Duodenal mucosa (tissue), 2 donors: ENCODE measurements at regions not wholly inside any gene's neighbourhood (a gene's known extent, or its start where the extent isn't known, plus 50 kb on each side); places are given as distances from the start of the nearest gene placed in this dataset.

Experiments used
- H3K27ac ChIP-seq: one replicate; pipeline ENCODE4 v1.7.0; 2013; ENCODE audit warnings: low read depth, low read length
- H3K27me3 ChIP-seq, 2 donors: one replicate each; pipeline ENCODE4 v1.7.0; 2013; ENCODE audit warnings: low read length in 2 of 2, control low read depth in 1 of 2; ENCODE audit not compliant: insufficient read depth in 2 of 2, control insufficient read depth in 1 of 2
- H3K36me3 ChIP-seq, 2 donors: one replicate each; pipeline ENCODE4 v1.7.0; 2013; ENCODE audit warnings: low read length in 2 of 2, control low read depth in 1 of 2; ENCODE audit not compliant: insufficient read depth in 2 of 2, control insufficient read depth in 1 of 2
- H3K4me1 ChIP-seq, 2 donors: one replicate each; pipeline ENCODE4 v1.7.0; 2013; ENCODE audit warnings: low read length in 2 of 2, control low read depth in 1 of 2; ENCODE audit not compliant: insufficient read depth in 2 of 2, control insufficient read depth in 1 of 2
- H3K4me3 ChIP-seq, 2 donors: one replicate each; pipeline ENCODE4 v1.7.0; 2013; ENCODE audit warnings: low read length in 2 of 2, low read depth in 1 of 2
- H3K9ac ChIP-seq, 2 donors: one replicate each; pipeline ENCODE4 v1.7.0; 2013; ENCODE audit warnings: low read length in 2 of 2, low read depth in 1 of 2
- H3K9me3 ChIP-seq, 2 donors: one replicate each; pipeline ENCODE4 v1.7.0; 2013; ENCODE audit warnings: low read length in 2 of 2, control low read depth in 1 of 2; ENCODE audit not compliant: control insufficient read depth in 1 of 2

DNA sequence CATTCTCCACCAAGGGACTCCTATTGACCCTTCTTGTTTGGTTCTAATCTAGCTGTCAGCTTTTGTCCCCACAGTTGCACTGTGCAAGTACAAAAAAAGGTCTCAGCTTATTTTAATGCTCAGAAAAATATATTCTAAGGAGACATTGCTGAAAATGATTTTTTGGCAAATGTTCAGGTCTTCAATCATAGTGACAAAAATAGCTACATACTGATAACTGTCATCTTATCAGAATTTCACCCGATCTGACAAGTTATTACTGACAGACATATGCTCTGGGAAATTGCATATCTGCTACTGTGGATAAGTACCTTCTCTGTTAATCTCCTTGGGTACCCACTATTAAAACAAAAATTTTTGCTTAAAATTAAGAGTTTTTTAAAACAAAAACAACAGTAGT lies 263.6 kb downstream of the FLRT2 start:
- Histone ChIP-seq H3K27me3 (no peaks in the 10 kb centered on the region), H3K27ac (no peak overlapping the region), H3K36me3 (no peaks in the 10 kb centered on the region), H3K4me3 (no peak overlapping the region), H3K4me1 (no peaks in the 10 kb centered on the region), H3K9me3 (no peaks in the 10 kb centered on the region), H3K9ac (no peak overlapping the region)

DNA sequence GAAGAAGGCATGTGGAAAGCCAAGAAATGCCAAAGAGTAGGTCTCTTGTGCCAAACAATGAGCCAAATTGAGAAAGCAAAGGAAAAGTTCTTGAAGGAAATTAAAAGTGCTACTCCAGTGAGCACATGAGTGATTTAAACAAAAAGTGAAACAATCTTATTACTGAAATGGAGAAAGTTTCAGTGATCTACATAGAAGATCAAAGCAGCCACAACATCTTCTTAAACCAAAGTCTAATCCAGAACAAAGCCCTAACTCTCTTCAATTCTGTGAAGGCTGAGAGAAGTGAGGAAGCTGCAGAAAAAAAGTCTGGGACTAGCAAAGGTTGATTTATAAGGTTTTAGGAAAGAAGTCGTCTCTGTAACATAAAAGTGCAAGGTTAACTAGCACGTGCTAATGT lies 259.6 kb downstream of the FLRT2 start:
- H3K9ac ChIP-seq, result no peak overlapping the region
- no peak overlapping the region for H3K27ac ChIP-seq
- H3K4me1 ChIP-seq, result no peaks in the 10 kb centered on the region
- no peaks in the 10 kb centered on the region for H3K36me3 ChIP-seq
- no peaks in the 10 kb centered on the region for H3K27me3 ChIP-seq
- H3K9me3 ChIP-seq, result peaks cover 0 to 5% of the 10 kb centered on the region in 2 donors
- H3K4me3 ChIP-seq, result no peak overlapping the region

DNA sequence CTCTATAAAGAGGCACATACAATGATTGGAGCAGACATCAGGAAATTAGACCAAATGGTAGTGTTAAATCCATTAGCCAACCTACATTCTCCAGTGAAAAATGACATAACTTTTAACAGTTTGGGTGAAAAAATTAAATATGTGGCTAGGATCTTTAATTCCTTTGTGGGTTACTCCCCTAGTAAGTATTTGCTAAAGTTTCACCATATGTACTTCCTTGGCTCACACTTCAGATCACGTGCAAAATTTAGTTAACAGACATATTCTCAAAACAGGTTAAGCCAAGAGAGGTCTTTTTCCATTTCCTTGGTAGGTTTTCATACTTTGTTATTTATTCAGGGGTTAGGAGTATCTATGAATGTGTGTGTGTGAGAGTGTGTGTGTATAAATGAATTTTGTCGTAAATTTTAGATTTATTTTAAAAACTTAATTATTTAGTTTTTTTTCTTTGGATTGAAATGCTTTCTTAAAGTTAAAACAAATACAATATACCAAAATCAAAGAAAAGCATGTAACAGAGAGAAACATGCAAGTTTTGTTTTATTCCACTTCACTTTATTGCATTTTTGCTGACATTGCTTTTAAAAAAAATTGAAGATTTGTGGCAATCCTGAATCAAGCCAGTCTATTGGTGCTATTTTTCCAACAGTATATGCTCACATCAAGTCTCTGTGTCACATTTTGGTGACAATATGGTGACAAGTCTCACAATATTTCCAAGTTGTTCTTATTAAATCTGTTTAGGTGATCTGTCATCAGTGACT lies 258.7 kb downstream of the FLRT2 start:
- no peaks in the 10 kb centered on the region for H3K27me3 ChIP-seq
- H3K9ac ChIP-seq, result no peak overlapping the region
- no peak overlapping the region for H3K4me3 ChIP-seq
- no peaks in the 10 kb centered on the region for H3K36me3 ChIP-seq
- no peaks in the 10 kb centered on the region for H3K4me1 ChIP-seq
- no peak overlapping the region for H3K27ac ChIP-seq
- peaks cover 0 to 5% of the 10 kb centered on the region in 2 donors for H3K9me3 ChIP-seq

DNA sequence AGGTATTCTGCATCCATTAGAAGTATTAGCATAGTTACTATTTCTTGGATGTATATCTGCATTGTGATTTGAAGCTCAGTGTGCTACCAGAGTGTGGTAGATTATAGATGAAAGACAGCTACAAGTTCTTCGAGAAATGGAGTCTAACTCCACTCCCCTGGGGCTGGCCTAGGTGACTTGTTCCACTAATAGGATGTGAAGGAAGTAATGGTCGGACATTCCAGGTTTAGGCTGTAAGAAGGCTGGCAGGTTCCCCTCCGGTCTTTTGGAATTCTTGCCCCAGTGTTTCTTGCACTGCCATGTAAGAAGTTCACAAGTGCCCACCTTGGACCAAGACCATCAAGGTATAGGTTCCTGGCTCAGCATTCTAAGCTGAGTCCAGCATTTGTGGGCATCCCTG lies 236.4 kb downstream of the FLRT2 start:
- Histone ChIP-seq H3K27me3 (no peaks in the 10 kb centered on the region), H3K9me3 (peaks cover 7 to 11% of the 10 kb centered on the region in 2 donors), H3K9ac (no peak overlapping the region), H3K36me3 (no peaks in the 10 kb centered on the region), H3K4me1 (no peaks in the 10 kb centered on the region), H3K27ac (no peak overlapping the region), H3K4me3 (no peak overlapping the region)

DNA sequence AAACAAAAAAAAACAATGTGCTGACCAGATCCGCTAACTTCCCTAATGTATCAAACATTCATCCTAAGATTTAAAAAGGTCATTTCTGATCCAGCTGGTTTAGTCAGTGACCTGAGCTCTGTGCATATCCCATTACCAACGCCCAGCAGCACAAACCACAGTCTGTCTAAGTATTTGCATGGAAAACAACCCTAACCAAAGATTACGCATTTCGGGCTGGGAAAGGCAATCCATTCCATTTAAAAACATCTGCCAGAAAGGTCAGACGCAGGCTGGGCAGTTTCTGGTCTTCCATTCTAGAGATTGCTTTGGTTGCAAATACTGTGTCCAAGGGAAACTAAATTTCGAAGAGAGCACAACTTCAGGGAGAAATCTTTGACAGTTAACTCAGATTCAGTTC lies 234.9 kb downstream of the FLRT2 start:
- no peaks in the 10 kb centered on the region for H3K27me3 ChIP-seq
- no peak overlapping the region for H3K9ac ChIP-seq
- no peak overlapping the region for H3K27ac ChIP-seq
- H3K4me3 ChIP-seq, result no peak overlapping the region
- no peaks in the 10 kb centered on the region for H3K36me3 ChIP-seq
- H3K9me3 ChIP-seq, result peaks cover 9 to 18% of the 10 kb centered on the region in 2 donors
- H3K4me1 ChIP-seq, result no peaks in the 10 kb centered on the region

DNA sequence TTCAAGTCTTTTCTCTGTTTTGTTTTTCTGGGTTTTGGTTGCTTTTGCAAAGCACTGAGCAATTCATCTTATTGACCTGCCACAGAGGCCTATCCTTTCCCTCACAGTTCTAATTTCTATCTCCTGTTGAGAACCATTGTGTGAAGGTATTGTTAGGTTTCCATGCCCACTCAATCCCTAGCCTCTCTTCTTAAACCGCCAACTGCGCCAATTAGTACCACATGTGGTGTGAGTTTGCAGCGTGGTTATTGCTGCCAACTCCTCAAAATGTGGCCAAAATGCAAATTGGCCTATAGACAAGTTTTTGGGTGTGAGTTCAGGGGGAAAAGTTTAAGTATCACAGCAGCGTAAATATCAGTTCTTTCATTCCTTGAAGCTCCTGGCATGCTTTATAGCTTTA lies 232.6 kb downstream of the FLRT2 start:
- Histone ChIP-seq H3K27ac (no peak overlapping the region), H3K9ac (no peak overlapping the region), H3K27me3 (no peaks in the 10 kb centered on the region), H3K4me3 (no peak overlapping the region), H3K4me1 (no peaks in the 10 kb centered on the region), H3K9me3 (peaks cover 11 to 19% of the 10 kb centered on the region in 2 donors), H3K36me3 (no peaks in the 10 kb centered on the region)

DNA sequence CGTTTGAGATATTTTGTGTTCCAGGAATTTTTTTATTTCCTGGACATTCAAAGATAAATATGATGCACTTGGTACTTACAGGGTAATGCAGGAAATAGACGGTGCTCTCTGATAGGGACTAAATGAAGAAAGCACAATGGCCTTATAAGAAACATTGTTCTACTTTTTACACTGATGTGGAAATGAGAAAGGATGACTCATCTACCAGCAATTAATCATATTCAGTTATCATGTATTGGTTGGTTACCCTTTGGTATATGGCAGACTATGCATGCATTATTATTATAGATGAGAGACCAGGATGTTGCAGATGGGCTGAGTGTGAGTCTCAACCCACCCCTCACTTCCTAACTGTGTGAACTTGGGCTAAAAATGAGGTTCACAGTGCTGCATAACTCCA lies 222.2 kb downstream of the FLRT2 start:
- Histone ChIP-seq H3K27ac (no peak overlapping the region), H3K9ac (no peak overlapping the region)

DNA sequence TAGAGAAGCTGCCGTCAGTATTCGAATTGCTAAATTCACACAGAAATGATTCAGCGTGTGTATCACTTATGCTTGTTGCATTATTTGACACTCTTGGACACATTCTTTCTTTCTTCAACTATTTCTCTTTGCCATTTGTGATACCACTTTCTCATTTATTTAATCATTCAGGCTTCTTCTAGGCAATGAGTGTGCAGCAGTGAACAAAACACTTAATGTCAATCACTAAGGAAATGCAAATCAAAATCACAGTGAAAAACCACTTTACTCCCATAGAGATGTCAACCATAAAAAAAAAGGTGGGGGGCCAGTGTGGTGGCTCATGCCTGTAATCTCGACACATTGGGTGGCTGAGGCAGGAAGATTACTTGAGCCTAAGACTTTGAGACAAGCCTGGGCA lies 214.6 kb downstream of the FLRT2 start:
- H3K4me1 ChIP-seq, result no peaks in the 10 kb centered on the region
- H3K4me3 ChIP-seq, result no peak overlapping the region
- H3K9ac ChIP-seq, result no peak overlapping the region
- no peak overlapping the region for H3K27ac ChIP-seq
- H3K36me3 ChIP-seq, result no peaks in the 10 kb centered on the region
- peaks cover 7 to 11% of the 10 kb centered on the region in 2 donors for H3K9me3 ChIP-seq
- H3K27me3 ChIP-seq, result no peaks in the 10 kb centered on the region

More for the DNA sequence above, 222.2 kb downstream of the FLRT2 start:
- Histone ChIP-seq H3K4me3 (no peak overlapping the region), H3K27me3 (no peaks in the 10 kb centered on the region), H3K36me3 (no peaks in the 10 kb centered on the region), H3K9me3 (peaks cover 0 to 5% of the 10 kb centered on the region in 2 donors), H3K4me1 (no peaks in the 10 kb centered on the region)

DNA sequence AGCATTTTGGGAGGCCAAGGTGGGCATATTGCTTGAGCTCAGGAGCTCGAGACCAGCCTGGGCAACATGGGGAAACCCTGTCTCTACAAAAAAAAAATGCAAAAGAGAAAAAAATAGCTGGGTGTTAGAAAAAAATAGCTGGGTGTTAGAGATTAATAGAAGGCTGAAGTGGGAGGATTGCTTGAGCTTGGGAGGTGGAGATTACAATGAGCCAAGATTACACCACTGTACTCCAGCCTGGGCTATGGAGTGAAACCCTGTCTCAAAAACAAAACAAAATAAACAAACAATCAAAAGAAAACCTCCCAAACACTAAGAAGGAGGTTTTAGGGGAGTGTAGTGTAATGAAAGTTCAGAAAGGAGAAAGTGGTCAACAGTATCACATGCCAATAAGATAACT lies 202.1 kb downstream of the FLRT2 start:
- no peak overlapping the region for H3K27ac ChIP-seq
- no peaks in the 10 kb centered on the region for H3K27me3 ChIP-seq
- no peak overlapping the region for H3K9ac ChIP-seq
- H3K4me3 ChIP-seq, result no peak overlapping the region
- H3K36me3 ChIP-seq, result no peaks in the 10 kb centered on the region
- no peaks in the 10 kb centered on the region for H3K4me1 ChIP-seq
- H3K9me3 ChIP-seq, result no peaks in the 10 kb centered on the region

DNA sequence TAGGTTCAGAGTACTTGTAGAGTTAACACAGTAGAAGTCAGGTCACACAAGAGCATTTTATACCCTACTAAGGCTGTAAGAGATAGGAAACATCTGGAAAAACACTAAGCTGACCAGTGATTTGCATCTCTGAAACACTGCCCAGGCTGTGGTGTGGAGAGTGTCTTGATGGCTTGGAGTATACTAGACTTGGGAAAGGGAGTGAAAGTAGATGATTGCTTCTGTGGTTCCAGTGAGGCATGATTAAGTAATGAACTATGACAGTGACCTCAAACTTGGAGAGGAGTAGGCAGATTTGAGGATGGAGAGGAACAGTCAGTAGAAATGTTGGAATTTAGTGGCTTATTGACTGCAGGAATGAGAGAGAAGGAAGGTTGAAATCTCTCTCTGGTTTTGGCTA lies 201.2 kb downstream of the FLRT2 start:
- H3K27me3 ChIP-seq, result no peaks in the 10 kb centered on the region

More for the DNA sequence above, 201.2 kb downstream of the FLRT2 start:
- Histone ChIP-seq H3K9ac (no peak overlapping the region), H3K4me3 (no peak overlapping the region), H3K27ac (no peak overlapping the region), H3K4me1 (no peaks in the 10 kb centered on the region), H3K36me3 (no peaks in the 10 kb centered on the region), H3K9me3 (no peaks in the 10 kb centered on the region)
